Astrocyte of the spinal cord (primary cell): ENCODE measurements at regions not wholly inside any gene's neighbourhood (a gene's known extent, or its start where the extent isn't known, plus 50 kb on each side); places are given as distances from the start of the nearest gene placed in this dataset.

Experiments used
- DNase-seq: peaks from one replicate; pipeline ENCODE4 v3.0.0; 2011; ENCODE audit warnings: low read depth, low spot score
- H3K4me3 ChIP-seq: 2 replicates; pipeline ENCODE4 v1.5.1; 2011; ENCODE audit warnings: low read depth, mild to moderate bottlenecking, low read length, moderate library complexity
- CTCF ChIP-seq: IDR thresholded peaks from 2 replicates; pipeline ENCODE4 v1.5.1; 2012; ENCODE audit warnings: low read depth, mild to moderate bottlenecking, low read length, inconsistent platforms
- in situ Hi-C: cut with HindIII; loops from 2 replicates; pipeline ENCODE4 v1.10.0; 2017; ENCODE audit warnings: low sequenced_read_pairs

GRCh38 chr9:23341346-23341745 is 484.7 kb downstream of the ELAVL2 start:
- no peak for DNase-seq
- H3K4me3 ChIP-seq, result no peak overlapping the region
- in situ Hi-C loops, result no loop called here
- no peak for TF ChIP-seq CTCF

GRCh38 chr9:23342291-23342690 is 483.7 kb downstream of the ELAVL2 start:
- DNase-seq, result peak; percentile 79
- in situ Hi-C loops, result no loop called here
- H3K4me3 ChIP-seq, result no peak overlapping the region
- TF ChIP-seq CTCF, result no peak

- no peak for DNase-seq
- TF ChIP-seq CTCF, result no peak
- H3K4me3 ChIP-seq, result no peak overlapping the region
- in situ Hi-C loops, result no loop called here
Observed at GRCh38 chr9:23343226-23343625, 482.8 kb downstream of the ELAVL2 start.

- H3K4me3 ChIP-seq, result no peak overlapping the region
- in situ Hi-C loops, result no loop called here
- DNase-seq, result no peak
- no peak for TF ChIP-seq CTCF
Observed at GRCh38 chr9:23361096-23361495, 464.9 kb downstream of the ELAVL2 start.

- TF ChIP-seq CTCF, result no peak
- H3K4me3 ChIP-seq, result no peak overlapping the region
- in situ Hi-C loops, result no loop called here
- DNase-seq, result no peak
Observed at GRCh38 chr9:23372703-23373102, 453.3 kb downstream of the ELAVL2 start.

- H3K4me3 ChIP-seq, result no peak overlapping the region
- TF ChIP-seq CTCF, result no peak
- peak; percentile 45 for DNase-seq
- in situ Hi-C loops, result no loop called here
Observed at GRCh38 chr9:23375511-23375910, 450.5 kb downstream of the ELAVL2 start.

GRCh38 chr9:23379842-23380241 is 446.2 kb downstream of the ELAVL2 start:
- in situ Hi-C loops, result no loop called here
- DNase-seq, result no peak
- H3K4me3 ChIP-seq, result no peak overlapping the region
- no peak for TF ChIP-seq CTCF
